ENCODE measurements at regions not wholly inside any gene's neighbourhood (a gene's known extent, or its start where the extent isn't known, plus 50 kb on each side); places are given as distances from the start of the nearest gene placed in this dataset.

- TF ChIP-seq CTCF (IDR thresholded peaks at IDR 0.05) = no peak
- TF ChIP-seq POLR2A (IDR thresholded peaks at IDR 0.05) = no peak
- TF ChIP-seq EP300 (IDR thresholded peaks at IDR 0.05) = no peak
- no peak for TF ChIP-seq POLR2AphosphoS5 (IDR thresholded peaks at IDR 0.05)
Measured at GRCh38 chr14:54332490-54332889, 64.3 kb upstream of the CDKN3 start.
